Endothelial cell of umbilical vein (primary cell): ENCODE measurements at regions not wholly inside any gene's neighbourhood (a gene's known extent, or its start where the extent isn't known, plus 50 kb on each side); places are given as distances from the start of the nearest gene placed in this dataset.

Experiments
- BruUV-seq: library from RNA; stranded (reverse); fragments of 400-500 nt; replicated peaks from 2 replicates; lab custom pipeline; 2021; lab: Mats Ljungman, UMichigan
- CTCF ChIA-PET: fragments of 300-600, 350-600 bp; sonication (Branson Sonifier 250); formaldehyde crosslinking; loops from one replicate; lab custom pipeline; 2021; ENCODE audit warnings: antibody characterized with exemption, inconsistent platforms; lab: Charles Lee
- POLR2A ChIA-PET: fragments of 300-600, 350-600 bp; sonication (Branson Sonifier 250); formaldehyde crosslinking; loops from one replicate; lab custom pipeline; 2021; ENCODE audit warnings: antibody characterized with exemption, inconsistent platforms; lab: Charles Lee
- DNase-seq: peaks from one replicate; pipeline ENCODE4 v3.0.0-alpha.2; 2011; ENCODE audit warnings: low read depth, low spot score
- FAIRE-seq: peaks from 2 replicates; lab custom pipeline; 2011; peaks lifted over from hg19 to GRCh38; lab: Jason Lieb, UNC
- H2AFZ ChIP-seq: 2 replicates; pipeline ENCODE4 v1.6.0; 2012; ENCODE audit warnings: low read depth, low read length, control low read depth, inconsistent platforms
- H3K27ac ChIP-seq: 2 replicates; pipeline ENCODE4 v1.5.1; 2011; ENCODE audit warnings: low read depth, mild to moderate bottlenecking, control low read depth, low read length, moderate library complexity; ENCODE audit not compliant: insufficient read depth
- H3K27me3 ChIP-seq, 2 experiments: 2 replicates each; pipeline versions ENCODE4 v1.6.0 to v1.6.1; 2011; ENCODE audit warnings: low read length in 2 of 2, mixed read lengths in 1 of 2; ENCODE audit not compliant: control insufficient read depth in 2 of 2, insufficient read depth in 2 of 2
- H3K36me3 ChIP-seq, 2 experiments: 2 replicates in 1 of 2; 3 replicates in 1 of 2; pipeline ENCODE4 v1.5.1; 2011; ENCODE audit warnings: low read length in 2 of 2, mild to moderate bottlenecking in 1 of 2, moderate library complexity in 1 of 2; ENCODE audit not compliant: control insufficient read depth in 2 of 2, insufficient read depth in 2 of 2; ENCODE audit errors: extremely low read depth in 1 of 2
- H3K4me1 ChIP-seq: 3 replicates; pipeline ENCODE4 v1.5.1; 2011; ENCODE audit warnings: mild to moderate bottlenecking, low read length; ENCODE audit not compliant: control insufficient read depth, insufficient read depth; ENCODE audit errors: extremely low read depth
- H3K4me2 ChIP-seq: 2 replicates; pipeline ENCODE4 v1.6.1; 2011; ENCODE audit warnings: low read length, control low read depth, mixed read lengths; ENCODE audit not compliant: insufficient read depth
- H3K4me3 ChIP-seq, 3 experiments: fragments of 200-600 bp in 1 of 3; sonication (generic), shearing (Covaris generic) in 1 of 3; replicated peaks in 1 of 3; 2 replicates each; pipeline ENCODE4 v1.5.1; 2011 to 2016; ENCODE audit warnings: control low read depth in 3 of 3, low read length in 3 of 3, mild to moderate bottlenecking in 2 of 3, inconsistent platforms in 1 of 3, low read depth in 1 of 3, moderate library complexity in 1 of 3; ENCODE audit not compliant: insufficient read depth in 1 of 3
- H3K79me2 ChIP-seq: 2 replicates; pipeline ENCODE4 v1.6.0; 2012; ENCODE audit warnings: low read length, inconsistent platforms; ENCODE audit not compliant: control insufficient read depth, insufficient read depth
- H3K9ac ChIP-seq: replicated peaks from 2 replicates; pipeline ENCODE3; 2011; ENCODE audit warnings: low read length, control low read depth; ENCODE audit not compliant: insufficient read depth; ENCODE audit errors: extremely low read depth
- H3K9me1 ChIP-seq: replicated peaks from 3 replicates; pipeline ENCODE4 v1.6.0; 2011; ENCODE audit warnings: mild to moderate bottlenecking, low read length; ENCODE audit not compliant: control insufficient read depth, insufficient read depth; ENCODE audit errors: extremely low read depth
- H3K9me3 ChIP-seq: replicated peaks from 2 replicates; pipeline ENCODE4 v1.5.1; 2012; ENCODE audit warnings: low read length, inconsistent platforms; ENCODE audit not compliant: control insufficient read depth, insufficient read depth
- H4K20me1 ChIP-seq: replicated peaks from 2 replicates; pipeline ENCODE3; 2011; ENCODE audit warnings: mild to moderate bottlenecking, low read length; ENCODE audit not compliant: control insufficient read depth, insufficient read depth; ENCODE audit errors: extremely low read depth
- EZH2 ChIP-seq: IDR thresholded peaks from 2 replicates; pipeline ENCODE4 v1.6.1; 2012; ENCODE audit warnings: borderline replicate concordance, low read depth, mild to moderate bottlenecking, moderate library complexity, low read length, inconsistent platforms; ENCODE audit not compliant: severe bottlenecking
- FOS ChIP-seq: IDR thresholded peaks from 2 replicates; pipeline ENCODE4 v1.6.1; 2011; ENCODE audit warnings: mild to moderate bottlenecking, low read length, moderate library complexity, borderline replicate concordance; ENCODE audit not compliant: insufficient read depth
- GATA2 ChIP-seq: IDR thresholded peaks from 2 replicates; pipeline ENCODE4 v1.7.0; 2011; ENCODE audit warnings: low read depth, mild to moderate bottlenecking, moderate library complexity, mixed read lengths, low read length; ENCODE audit not compliant: insufficient read length, insufficient read depth
- JUN ChIP-seq: IDR thresholded peaks from 2 replicates; pipeline ENCODE4 v1.6.1; 2011; ENCODE audit warnings: borderline replicate concordance, low read depth; ENCODE audit not compliant: insufficient read length, insufficient read depth
- MAX ChIP-seq: IDR thresholded peaks from 2 replicates; pipeline ENCODE4 v1.6.1; 2011; ENCODE audit not compliant: insufficient read depth, insufficient read length
- MYC ChIP-seq: IDR thresholded peaks from one replicate; pipeline ENCODE4 v1.6.1; 2011; ENCODE audit warnings: mild to moderate bottlenecking, low read depth, low read length
- POLR2A ChIP-seq: IDR thresholded peaks from 2 replicates; pipeline ENCODE4 v1.6.1; 2012; ENCODE audit warnings: low read depth, mild to moderate bottlenecking, control low read depth, low read length
- POLR2AphosphoS5 ChIP-seq: IDR thresholded peaks from 2 replicates; pipeline ENCODE4 v1.6.1; 2012; ENCODE audit warnings: low read depth, mild to moderate bottlenecking, control low read depth, low read length, moderate library complexity; ENCODE audit not compliant: insufficient read depth
- dilution Hi-C: fragments of 300-500 bp; cut with MboI; formaldehyde crosslinking; loops from one replicate; pipeline ENCODE4 v1.15.0; 2019; ENCODE audit warnings: low sequenced_read_pairs; ENCODE audit not compliant: extremely low pct_ligation_motif_present
- intact Hi-C: fragments of 100-400 bp; cut with micrococcal nuclease; formaldehyde crosslinking; loops from one replicate; pipeline ENCODE4 v1.10.0; 2022
- TF ChIP-seq, protein P1 (sequence below), 2 donors: IDR thresholded peaks; 1 replicate in 1 of 2; 2 replicates in 1 of 2; pipeline ENCODE4 v1.5.1; 2011; ENCODE audit warnings: low read length in 2 of 2, mild to moderate bottlenecking in 2 of 2, moderate library complexity in 2 of 2, control low read depth in 1 of 2, inconsistent platforms in 1 of 2, low read depth in 1 of 2; ENCODE audit not compliant: insufficient read depth in 1 of 2; ENCODE audit errors: extremely low read depth in 1 of 2

GRCh38 chr1:5312293-5312674, 657.9 kb downstream of the AJAP1 start:
- no peak for TF ChIP-seq MAX
- TF ChIP-seq POLR2AphosphoS5 = no peak
- no peak for TF ChIP-seq POLR2A
- no peak for TF ChIP-seq FOS
- TF ChIP-seq GATA2 = no peak
- Histone ChIP-seq H3K27me3 (no peaks in the 10 kb centered on the region), H3K4me1 (no peaks in the 10 kb centered on the region), H4K20me1 (no peaks in the 10 kb centered on the region), H3K4me3 (no peak overlapping the region), H3K79me2 (no peaks in the 10 kb centered on the region), H3K9ac (no peak overlapping the region), H3K27ac (no peak overlapping the region), H2AFZ (no peak overlapping the region), H3K9me3 (peaks cover 6% of the 10 kb centered on the region), H3K36me3 (no peaks in the 10 kb centered on the region), H3K4me2 (no peak overlapping the region), H3K9me1 (no peaks in the 10 kb centered on the region)
- DNase-seq = no peak
- no TSS peak for BruUV-seq
- dilution Hi-C loops = no loop called here
- CTCF ChIA-PET = no interaction called here
- no peak for FAIRE-seq
- POLR2A ChIA-PET = no interaction called here
- intact Hi-C loops = no loop called here

DNA sequence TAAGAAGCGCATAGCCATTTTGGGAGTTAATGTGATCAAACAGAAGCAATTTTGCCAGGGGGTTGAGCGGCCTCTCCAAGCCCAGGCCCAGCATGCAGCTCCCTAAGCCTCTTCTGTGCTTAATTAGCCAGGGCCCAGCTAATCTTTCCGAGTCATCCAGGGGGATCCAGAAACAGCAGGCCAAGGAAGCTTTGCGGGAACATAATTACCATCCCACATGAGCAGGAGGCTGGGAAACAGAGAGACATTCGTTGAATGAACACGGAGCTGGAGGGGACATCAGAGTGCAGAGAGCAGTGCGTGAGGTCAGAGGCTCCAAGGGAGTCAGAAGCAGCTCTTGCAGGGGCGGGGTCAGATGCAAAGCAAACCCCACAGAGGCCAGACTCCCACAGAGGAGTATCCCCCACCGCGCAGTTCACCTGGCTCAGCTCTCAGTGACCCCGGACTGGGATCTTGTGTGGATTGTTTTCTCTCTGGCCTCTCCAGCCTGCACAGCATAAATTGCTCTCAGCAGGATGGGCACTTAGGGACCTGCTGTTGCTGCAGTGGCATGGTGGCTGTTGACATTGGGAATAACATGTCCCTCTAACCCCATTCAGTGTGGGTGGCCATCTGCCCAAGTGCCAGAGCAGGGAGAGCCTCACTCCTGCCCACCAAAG, 657.4 kb downstream of the AJAP1 start:
- FAIRE-seq (no peak), DNase-seq (no peak)
- H3K9me3 ChIP-seq = peaks cover 6% of the 10 kb centered on the region
- H3K27me3 ChIP-seq = no peaks in the 10 kb centered on the region
- ChIA-PET POLR2A (no interaction called here), CTCF (no interaction called here)
- no peak overlapping the region for H3K4me3 ChIP-seq
- no peak for TF ChIP-seq EZH2
- no peak for TF ChIP-seq FOS
- TF ChIP-seq JUN = no peak
- no peak for TF ChIP-seq GATA2
- no peak for TF ChIP-seq MYC
- TF ChIP-seq, protein P1, sequence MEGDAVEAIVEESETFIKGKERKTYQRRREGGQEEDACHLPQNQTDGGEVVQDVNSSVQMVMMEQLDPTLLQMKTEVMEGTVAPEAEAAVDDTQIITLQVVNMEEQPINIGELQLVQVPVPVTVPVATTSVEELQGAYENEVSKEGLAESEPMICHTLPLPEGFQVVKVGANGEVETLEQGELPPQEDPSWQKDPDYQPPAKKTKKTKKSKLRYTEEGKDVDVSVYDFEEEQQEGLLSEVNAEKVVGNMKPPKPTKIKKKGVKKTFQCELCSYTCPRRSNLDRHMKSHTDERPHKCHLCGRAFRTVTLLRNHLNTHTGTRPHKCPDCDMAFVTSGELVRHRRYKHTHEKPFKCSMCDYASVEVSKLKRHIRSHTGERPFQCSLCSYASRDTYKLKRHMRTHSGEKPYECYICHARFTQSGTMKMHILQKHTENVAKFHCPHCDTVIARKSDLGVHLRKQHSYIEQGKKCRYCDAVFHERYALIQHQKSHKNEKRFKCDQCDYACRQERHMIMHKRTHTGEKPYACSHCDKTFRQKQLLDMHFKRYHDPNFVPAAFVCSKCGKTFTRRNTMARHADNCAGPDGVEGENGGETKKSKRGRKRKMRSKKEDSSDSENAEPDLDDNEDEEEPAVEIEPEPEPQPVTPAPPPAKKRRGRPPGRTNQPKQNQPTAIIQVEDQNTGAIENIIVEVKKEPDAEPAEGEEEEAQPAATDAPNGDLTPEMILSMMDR (IDR thresholded peaks at IDR 0.05; ENCODE audit: extremely low read depth in 1 of 2, insufficient read depth in 1 of 2, low read depth in 1 of 2, low read length in 2 of 2) = no peak
- TF ChIP-seq POLR2AphosphoS5 = no peak
- no peaks in the 10 kb centered on the region for H3K4me1 ChIP-seq
- no peaks in the 10 kb centered on the region for H4K20me1 ChIP-seq
- H3K27ac ChIP-seq = no peak overlapping the region
- H3K9me1 ChIP-seq = no peaks in the 10 kb centered on the region
- dilution Hi-C loops (no loop called here), intact Hi-C loops (no loop called here)
- H2AFZ ChIP-seq = no peak overlapping the region
- H3K36me3 ChIP-seq = no peaks in the 10 kb centered on the region
- no peak overlapping the region for H3K4me2 ChIP-seq
- no peak overlapping the region for H3K9ac ChIP-seq
- no TSS peak for BruUV-seq
- H3K79me2 ChIP-seq = no peaks in the 10 kb centered on the region
